Stimulated activated CD4-positive, alpha-beta T cell treated with anti-CD3 and anti-CD28 coated beads, Interleukin-2, amount 100 ng/mL, for 24 hours (primary cell): ENCODE measurements at regions not wholly inside any gene's neighbourhood (a gene's known extent, or its start where the extent isn't known, plus 50 kb on each side); places are given as distances from the start of the nearest gene placed in this dataset.

ENCODE experiments used
- DNase-seq, 2 donors: peaks; one replicate each; pipeline ENCODE4 v3.0.0-alpha.2; 2020

GRCh38 chr15:70170096-70170699 lies 72.5 kb upstream of the TLE3 start:
- no peak for DNase-seq

GRCh38 chr15:70169147-70169546 lies 71.4 kb upstream of the TLE3 start:
- no peak for DNase-seq

GRCh38 chr15:70167155-70167554 lies 69.4 kb upstream of the TLE3 start:
- no peak for DNase-seq

- DNase-seq, result no peak
Measured at GRCh38 chr15:70166506-70167087, 68.9 kb upstream of the TLE3 start.

- no peak for DNase-seq
Measured at GRCh38 chr15:70165716-70166284, 68.1 kb upstream of the TLE3 start.

GRCh38 chr15:70164910-70165715 lies 67.4 kb upstream of the TLE3 start:
- DNase-seq, result no peak

- no peak for DNase-seq
Measured at GRCh38 chr15:70164156-70164900, 66.6 kb upstream of the TLE3 start.

GRCh38 chr15:70160803-70161565 lies 63.3 kb upstream of the TLE3 start:
- no peak for DNase-seq

- no peak for DNase-seq
Measured at GRCh38 chr15:70160267-70160666, 62.5 kb upstream of the TLE3 start.

GRCh38 chr15:70159713-70160009 lies 61.9 kb upstream of the TLE3 start:
- no peak for DNase-seq

- DNase-seq, result no peak
Measured at GRCh38 chr15:70159001-70159712, 61.4 kb upstream of the TLE3 start.

GRCh38 chr15:70158309-70159000 lies 60.7 kb upstream of the TLE3 start:
- no peak for DNase-seq

GRCh38 chr15:70156671-70157271 lies 59.1 kb upstream of the TLE3 start:
- DNase-seq, result no peak

- no peak for DNase-seq
Measured at GRCh38 chr15:70154718-70155347, 57.1 kb upstream of the TLE3 start.

- DNase-seq, result no peak
Measured at GRCh38 chr15:70153921-70154717, 56.4 kb upstream of the TLE3 start.

GRCh38 chr15:70152070-70152480 lies 54.4 kb upstream of the TLE3 start:
- no peak for DNase-seq

GRCh38 chr15:70151462-70151861 lies 53.7 kb upstream of the TLE3 start:
- no peak for DNase-seq

- no peak for DNase-seq
Measured at GRCh38 chr15:70151003-70151402, 53.3 kb upstream of the TLE3 start.

GRCh38 chr15:70150405-70150747 lies 52.7 kb upstream of the TLE3 start:
- DNase-seq, result no peak
